Progenitor cell of endocrine pancreas (in vitro differentiated cells): ENCODE measurements at regions not wholly inside any gene's neighbourhood (a gene's known extent, or its start where the extent isn't known, plus 50 kb on each side); places are given as distances from the start of the nearest gene placed in this dataset.

Experiments used
- DNase-seq: peaks from one replicate; pipeline ENCODE4 v3.0.0; 2021; ENCODE audit warnings: low spot score; ENCODE audit not compliant: unreplicated experiment
- H3K27ac Mint-ChIP-seq: 2 replicates; pipeline ENCODE4 v1.8.0; 2021; ENCODE audit warnings: mild to moderate bottlenecking, moderate library complexity, mixed read lengths
- H3K27me3 Mint-ChIP-seq: 2 replicates; pipeline ENCODE4 v1.8.0; 2021; ENCODE audit warnings: mixed read lengths
- H3K36me3 Mint-ChIP-seq: 2 replicates; pipeline ENCODE4 v1.8.0; 2022; ENCODE audit warnings: mixed read lengths; ENCODE audit not compliant: insufficient read depth
- H3K4me1 Mint-ChIP-seq: 2 replicates; pipeline ENCODE4 v1.8.0; 2021; ENCODE audit warnings: low read depth, mixed read lengths
- H3K4me3 Mint-ChIP-seq: 2 replicates; pipeline ENCODE4 v1.8.0; 2021; ENCODE audit warnings: low read depth, mild to moderate bottlenecking, moderate library complexity, mixed read lengths
- H3K9me3 Mint-ChIP-seq: 2 replicates; pipeline ENCODE4 v1.8.0; 2021; ENCODE audit warnings: low read depth, mixed read lengths
- TF ChIP-seq, protein P1 (sequence below): fragments of 200-600 bp; sonication (generic); IDR thresholded peaks from one replicate; pipeline ENCODE4 v1.5.0; 2021; ENCODE audit warnings: antibody characterized with exemption, mild to moderate bottlenecking; ENCODE audit not compliant: unreplicated experiment

DNA sequence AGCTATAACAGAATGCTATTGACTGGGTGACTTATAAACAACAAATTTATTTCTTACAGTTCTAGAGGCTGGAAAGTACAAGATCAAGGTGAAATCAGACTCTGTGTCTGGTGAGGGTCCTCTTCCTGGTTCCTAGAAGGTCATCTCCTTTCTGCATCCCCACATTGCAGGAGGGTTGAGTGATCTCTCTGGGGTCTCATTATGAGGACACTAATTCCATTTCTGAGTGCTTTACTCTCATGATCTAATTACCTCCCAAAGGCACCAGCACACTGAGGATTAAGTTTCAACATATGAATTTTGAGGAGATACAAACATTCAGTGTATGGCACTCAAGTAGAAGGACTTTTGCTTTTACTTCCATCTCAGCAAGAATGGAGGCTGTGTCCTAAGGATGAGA, 534.1 kb upstream of the KCNMB2 start:
- H3K27me3 Mint-ChIP-seq, result no peaks in the 10 kb centered on the region
- H3K9me3 Mint-ChIP-seq, result peaks cover 9% of the 10 kb centered on the region
- TF ChIP-seq, protein P1, sequence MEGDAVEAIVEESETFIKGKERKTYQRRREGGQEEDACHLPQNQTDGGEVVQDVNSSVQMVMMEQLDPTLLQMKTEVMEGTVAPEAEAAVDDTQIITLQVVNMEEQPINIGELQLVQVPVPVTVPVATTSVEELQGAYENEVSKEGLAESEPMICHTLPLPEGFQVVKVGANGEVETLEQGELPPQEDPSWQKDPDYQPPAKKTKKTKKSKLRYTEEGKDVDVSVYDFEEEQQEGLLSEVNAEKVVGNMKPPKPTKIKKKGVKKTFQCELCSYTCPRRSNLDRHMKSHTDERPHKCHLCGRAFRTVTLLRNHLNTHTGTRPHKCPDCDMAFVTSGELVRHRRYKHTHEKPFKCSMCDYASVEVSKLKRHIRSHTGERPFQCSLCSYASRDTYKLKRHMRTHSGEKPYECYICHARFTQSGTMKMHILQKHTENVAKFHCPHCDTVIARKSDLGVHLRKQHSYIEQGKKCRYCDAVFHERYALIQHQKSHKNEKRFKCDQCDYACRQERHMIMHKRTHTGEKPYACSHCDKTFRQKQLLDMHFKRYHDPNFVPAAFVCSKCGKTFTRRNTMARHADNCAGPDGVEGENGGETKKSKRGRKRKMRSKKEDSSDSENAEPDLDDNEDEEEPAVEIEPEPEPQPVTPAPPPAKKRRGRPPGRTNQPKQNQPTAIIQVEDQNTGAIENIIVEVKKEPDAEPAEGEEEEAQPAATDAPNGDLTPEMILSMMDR, result no peak
- H3K4me3 Mint-ChIP-seq, result no peak overlapping the region
- no peak overlapping the region for H3K27ac Mint-ChIP-seq
- H3K36me3 Mint-ChIP-seq, result no peaks in the 10 kb centered on the region
- H3K4me1 Mint-ChIP-seq, result no peaks in the 10 kb centered on the region
- no peak for DNase-seq

DNA sequence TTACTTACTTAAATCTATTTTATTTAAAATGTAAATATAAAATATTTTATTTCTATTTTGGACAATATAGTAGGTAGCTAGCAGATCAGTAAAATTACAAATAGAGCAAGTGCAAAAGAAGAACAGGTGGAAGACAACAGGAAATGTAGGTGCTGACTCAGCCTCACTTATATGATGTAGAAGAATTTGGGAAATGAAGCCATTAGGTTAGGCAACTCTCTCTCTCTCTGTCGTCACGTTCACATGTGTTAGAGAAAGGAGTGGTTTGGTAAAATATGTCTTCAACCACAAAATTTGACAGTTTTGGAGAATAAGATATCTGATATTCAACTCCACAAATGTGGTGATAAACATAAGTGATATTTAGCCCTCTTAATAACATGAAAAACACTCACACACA, 532.5 kb upstream of the KCNMB2 start:
- H3K36me3 Mint-ChIP-seq, result no peaks in the 10 kb centered on the region
- no peak overlapping the region for H3K27ac Mint-ChIP-seq
- H3K9me3 Mint-ChIP-seq, result peaks cover 9% of the 10 kb centered on the region
- H3K4me1 Mint-ChIP-seq, result no peaks in the 10 kb centered on the region
- TF ChIP-seq, protein P1, result no peak
- H3K4me3 Mint-ChIP-seq, result no peak overlapping the region
- DNase-seq, result no peak
- H3K27me3 Mint-ChIP-seq, result no peaks in the 10 kb centered on the region

DNA sequence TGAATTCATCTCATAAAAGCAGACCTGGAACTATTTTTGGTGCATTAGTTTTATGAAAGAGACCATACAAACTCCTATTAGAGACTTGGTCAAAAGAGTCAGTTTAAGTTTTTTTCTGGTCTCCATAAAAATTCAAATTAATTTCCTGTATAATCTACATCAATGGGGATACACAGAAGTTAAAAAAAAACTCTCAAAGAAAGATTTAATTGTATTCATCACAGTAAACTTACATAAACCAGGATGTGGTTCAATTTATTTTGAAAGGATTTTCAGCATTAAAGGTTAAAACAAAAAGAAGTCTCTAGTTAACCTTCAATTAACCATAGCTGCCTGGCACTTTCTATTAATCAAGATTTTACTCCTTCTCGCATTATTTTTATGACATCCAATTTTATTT, 530.3 kb upstream of the KCNMB2 start:
- TF ChIP-seq, protein P1, result no peak
- H3K27ac Mint-ChIP-seq, result no peak overlapping the region
- no peaks in the 10 kb centered on the region for H3K36me3 Mint-ChIP-seq
- no peak for DNase-seq
- H3K4me3 Mint-ChIP-seq, result no peak overlapping the region
- no peaks in the 10 kb centered on the region for H3K4me1 Mint-ChIP-seq
- peaks cover 3% of the 10 kb centered on the region for H3K9me3 Mint-ChIP-seq
- no peaks in the 10 kb centered on the region for H3K27me3 Mint-ChIP-seq

DNA sequence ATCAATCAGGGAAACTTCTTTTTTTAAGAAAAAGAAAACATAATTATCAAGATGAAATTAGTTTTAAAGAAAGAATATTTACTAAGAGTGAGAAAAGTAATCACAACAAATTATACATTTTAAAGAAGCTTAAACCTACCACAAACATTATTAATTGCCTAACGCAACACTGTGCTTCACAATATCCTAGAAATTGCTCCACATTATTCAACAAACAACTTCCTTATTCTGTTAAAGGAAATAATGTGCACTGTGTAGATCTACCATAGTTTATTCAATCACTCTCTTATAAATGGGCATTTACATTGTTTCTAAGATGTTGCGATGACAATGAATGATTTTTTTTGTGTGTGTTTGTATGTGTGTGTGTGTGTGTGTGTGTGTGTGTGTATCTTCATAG, 525.9 kb upstream of the KCNMB2 start:
- Mint-ChIP-seq H3K9me3 (no peaks in the 10 kb centered on the region), H3K27ac (no peak overlapping the region), H3K4me3 (no peak overlapping the region), H3K4me1 (no peaks in the 10 kb centered on the region), H3K27me3 (no peaks in the 10 kb centered on the region), H3K36me3 (no peaks in the 10 kb centered on the region)
- TF ChIP-seq, protein P1, result no peak
- DNase-seq, result no peak

DNA sequence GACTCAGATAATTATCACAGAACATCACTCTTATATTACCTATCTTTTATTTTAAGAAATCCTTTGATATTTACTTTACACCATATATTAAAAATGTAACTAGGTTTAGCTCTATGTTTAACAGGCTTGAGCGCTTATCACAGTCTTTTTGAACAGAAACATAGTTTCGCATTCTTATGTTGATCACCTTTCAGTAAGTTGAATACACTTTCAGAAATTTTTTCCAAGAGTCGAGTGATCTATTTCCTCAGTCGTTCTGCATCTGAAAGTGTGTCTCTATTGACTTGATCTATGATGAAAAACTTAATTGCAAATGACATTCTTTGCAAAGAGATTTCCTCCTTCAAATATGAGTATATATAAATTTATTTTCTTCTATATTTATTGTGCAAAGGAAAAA, 516.6 kb upstream of the KCNMB2 start:
- Mint-ChIP-seq H3K36me3 (no peaks in the 10 kb centered on the region), H3K4me3 (no peak overlapping the region), H3K9me3 (peaks cover 4% of the 10 kb centered on the region), H3K27ac (no peak overlapping the region), H3K27me3 (no peaks in the 10 kb centered on the region), H3K4me1 (no peaks in the 10 kb centered on the region)
- TF ChIP-seq, protein P1, result no peak
- DNase-seq, result no peak
